Kidney epithelial cell (primary cell): ENCODE measurements at regions not wholly inside any gene's neighbourhood (a gene's known extent, or its start where the extent isn't known, plus 50 kb on each side); places are given as distances from the start of the nearest gene placed in this dataset.
A peak's percentile ranks its signal among the peaks of the same experiment; 100 is the strongest.

Source experiments
- DNase-seq: peaks from one replicate; pipeline ENCODE4 v3.0.0-alpha.2; 2010; ENCODE audit warnings: low read depth
- H3K27me3 ChIP-seq: 2 replicates; pipeline ENCODE4 v1.6.0; 2011; ENCODE audit warnings: low read length; ENCODE audit not compliant: control insufficient read depth, insufficient read depth
- H3K36me3 ChIP-seq: 2 replicates; pipeline ENCODE4 v1.5.1; 2011; ENCODE audit warnings: low read length; ENCODE audit not compliant: control insufficient read depth, insufficient read depth
- H3K4me3 ChIP-seq: 2 replicates; pipeline ENCODE4 v1.5.1; 2011; ENCODE audit warnings: low read depth, mild to moderate bottlenecking, control low read depth, low read length
- CTCF ChIP-seq: IDR thresholded peaks from 2 replicates; pipeline ENCODE4 v1.5.1; 2011; ENCODE audit warnings: mild to moderate bottlenecking, moderate library complexity, low read length, control low read depth, inconsistent platforms; ENCODE audit not compliant: insufficient read depth, poor library complexity, severe bottlenecking

- no peak for DNase-seq
- TF ChIP-seq CTCF: no peak
- no peaks in the 10 kb centered on the region for H3K36me3 ChIP-seq
- no peaks in the 10 kb centered on the region for H3K27me3 ChIP-seq
- no peak overlapping the region for H3K4me3 ChIP-seq
Observed at GRCh38 chr6:25169961-25170360, 109.2 kb upstream of the CARMIL1 start.

- no peak overlapping the region for H3K4me3 ChIP-seq
- H3K36me3 ChIP-seq: no peaks in the 10 kb centered on the region
- DNase-seq: no peak
- H3K27me3 ChIP-seq: no peaks in the 10 kb centered on the region
- no peak for TF ChIP-seq CTCF
Observed at GRCh38 chr6:25170640-25171039, 108.5 kb upstream of the CARMIL1 start.

GRCh38 chr6:25171301-25171700 lies 107.9 kb upstream of the CARMIL1 start:
- DNase-seq: no peak
- Histone ChIP-seq H3K4me3 (no peak overlapping the region), H3K27me3 (no peaks in the 10 kb centered on the region), H3K36me3 (no peaks in the 10 kb centered on the region)
- no peak for TF ChIP-seq CTCF

- peak; percentile 62 for DNase-seq
- Histone ChIP-seq H3K27me3 (no peaks in the 10 kb centered on the region), H3K36me3 (no peaks in the 10 kb centered on the region), H3K4me3 (no peak overlapping the region)
- TF ChIP-seq CTCF: no peak
Observed at GRCh38 chr6:25172819-25173218, 106.4 kb upstream of the CARMIL1 start.

GRCh38 chr6:25173246-25173645 lies 105.9 kb upstream of the CARMIL1 start:
- TF ChIP-seq CTCF: no peak
- no peaks in the 10 kb centered on the region for H3K36me3 ChIP-seq
- no peak overlapping the region for H3K4me3 ChIP-seq
- H3K27me3 ChIP-seq: no peaks in the 10 kb centered on the region
- no peak for DNase-seq

GRCh38 chr6:25173951-25174474 lies 105.2 kb upstream of the CARMIL1 start:
- TF ChIP-seq CTCF: no peak
- Histone ChIP-seq H3K27me3 (no peaks in the 10 kb centered on the region), H3K36me3 (no peaks in the 10 kb centered on the region), H3K4me3 (no peak overlapping the region)
- DNase-seq: peak; percentile 82
